ENCODE measurements at regions not wholly inside any gene's neighbourhood (a gene's known extent, or its start where the extent isn't known, plus 50 kb on each side); places are given as distances from the start of the nearest gene placed in this dataset.
"Not testable (repeated sequence)": the region's sequence is repeated elsewhere in the genome, so short reads cannot be mapped to it uniquely, and the experiment has no call there.

DNA sequence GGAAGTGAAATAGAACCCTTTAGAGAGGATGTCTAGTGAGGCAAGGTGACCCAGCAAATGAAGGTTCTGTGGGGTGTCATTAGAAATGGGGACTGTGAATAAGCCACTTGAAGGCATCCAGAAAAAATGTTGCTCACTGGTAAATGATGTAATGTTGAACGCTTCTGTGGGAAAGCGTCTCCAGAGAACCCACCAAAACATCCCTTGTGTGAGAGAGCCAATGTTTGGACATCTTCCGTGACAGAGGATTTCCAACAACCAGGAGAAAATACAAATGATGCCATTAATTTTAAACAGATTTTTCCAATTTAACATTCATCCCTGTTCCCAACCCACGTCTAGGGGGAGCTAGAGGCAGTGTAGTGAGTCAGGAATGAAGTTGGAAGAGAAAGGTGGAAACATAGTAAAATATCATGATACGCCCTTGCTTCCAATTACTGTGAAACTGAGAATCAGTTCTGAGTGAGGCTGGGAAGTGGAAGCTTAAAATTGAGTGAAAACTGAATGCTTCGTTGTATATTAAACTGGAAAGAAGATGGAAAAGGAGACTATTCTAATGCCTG, 584.2 kb downstream of the CD109 start:
- no peak overlapping the region for H3K27ac ChIP-seq
- no peak for DNase-seq (ENCODE audit: low read depth, low spot score)

DNA sequence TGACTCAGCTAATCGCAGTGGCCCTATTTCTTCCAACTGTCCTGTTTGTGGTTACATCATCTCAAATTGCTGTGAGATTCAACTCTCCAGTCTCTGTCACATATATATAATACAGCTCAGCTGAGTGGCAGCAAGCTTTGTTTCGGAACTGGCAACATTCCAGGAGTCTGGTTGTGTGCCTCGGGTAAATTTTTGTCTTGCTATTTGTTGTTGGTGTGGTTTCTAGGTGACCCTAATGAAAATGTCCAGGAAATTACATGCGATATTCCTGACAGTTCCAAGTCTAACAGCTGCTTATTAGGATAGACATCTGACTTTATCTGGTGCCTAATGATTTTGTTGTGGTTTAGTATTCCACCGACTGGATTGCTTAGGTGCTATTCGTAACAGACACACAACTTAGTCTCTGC, 581.8 kb downstream of the CD109 start:
- no peak for DNase-seq (ENCODE audit: low read depth, low spot score)
- no peak overlapping the region for H3K27ac ChIP-seq

DNA sequence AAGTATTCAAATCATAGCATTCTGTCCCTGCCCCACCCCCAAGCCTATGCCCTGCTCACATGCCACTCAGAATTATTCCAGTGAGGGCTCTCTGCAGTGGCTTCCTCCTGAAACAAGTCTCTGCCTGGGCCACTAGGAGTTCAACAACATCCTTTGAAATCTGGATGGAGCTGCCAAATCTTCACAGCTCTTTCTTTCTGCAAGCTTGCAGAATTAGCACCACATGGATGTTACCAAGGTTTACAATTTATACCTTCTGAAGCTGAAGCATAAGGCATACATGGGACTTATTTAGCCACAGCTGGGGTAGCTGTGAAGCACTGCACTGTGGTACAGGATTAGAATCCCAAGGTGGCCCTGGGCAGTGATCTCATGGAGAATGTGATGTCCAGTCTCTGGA, 577.5 kb downstream of the CD109 start:
- H3K27ac ChIP-seq = no peak overlapping the region
- no peak for DNase-seq (ENCODE audit: low read depth, low spot score)

DNA sequence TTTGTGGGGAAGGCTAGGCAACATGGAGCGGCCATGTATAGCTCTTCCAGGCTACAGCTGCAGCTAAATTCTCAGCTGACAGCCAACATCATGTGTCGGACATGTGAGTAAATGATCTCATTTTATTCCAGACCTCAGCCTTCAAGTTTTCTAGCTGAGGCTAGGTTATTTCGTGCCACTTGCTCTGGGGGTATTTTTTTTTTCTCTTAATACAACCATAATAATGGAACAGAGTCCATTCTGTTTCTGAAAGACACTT, 573.5 kb downstream of the CD109 start:
- DNase-seq (ENCODE audit: low read depth, low spot score) = no peak
- H3K27ac ChIP-seq = no peak overlapping the region

DNA sequence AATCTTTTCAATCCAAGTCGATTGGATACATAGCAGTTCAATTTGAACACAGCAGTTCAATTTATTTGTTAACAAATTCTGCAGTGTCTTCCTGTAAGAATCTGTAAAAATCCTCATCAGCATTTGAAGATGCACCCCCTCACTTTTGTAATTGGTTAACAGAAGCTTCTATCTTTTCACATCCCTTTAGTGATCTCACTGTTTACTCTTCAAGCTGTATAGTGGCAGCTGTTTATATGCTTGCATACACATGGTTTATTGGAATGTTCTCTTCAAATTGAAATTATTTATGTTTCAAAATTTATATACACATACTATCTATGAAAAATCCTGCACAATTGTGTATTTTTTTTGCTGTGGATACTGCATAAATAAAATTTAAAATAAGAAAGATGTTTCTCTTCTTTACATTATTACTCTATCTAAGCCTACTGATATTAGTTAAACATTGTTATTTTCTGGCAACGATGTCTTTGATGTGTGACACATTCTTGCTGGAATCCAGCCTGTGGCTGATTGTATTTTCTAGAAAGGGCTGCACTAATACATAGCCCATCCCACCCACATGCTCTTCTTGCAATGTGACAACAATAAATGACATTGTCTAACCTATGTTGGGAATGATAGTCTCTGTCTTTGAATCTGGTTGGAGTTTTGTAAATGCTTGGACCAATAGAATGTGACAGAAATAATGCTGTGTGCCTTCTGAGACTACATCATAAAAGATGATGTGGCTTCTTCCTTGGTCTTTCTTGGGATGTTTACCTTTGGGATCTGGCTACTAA, 573.0 kb downstream of the CD109 start:
- DNase-seq (ENCODE audit: low read depth, low spot score) = no peak
- no peak overlapping the region for H3K27ac ChIP-seq

DNA sequence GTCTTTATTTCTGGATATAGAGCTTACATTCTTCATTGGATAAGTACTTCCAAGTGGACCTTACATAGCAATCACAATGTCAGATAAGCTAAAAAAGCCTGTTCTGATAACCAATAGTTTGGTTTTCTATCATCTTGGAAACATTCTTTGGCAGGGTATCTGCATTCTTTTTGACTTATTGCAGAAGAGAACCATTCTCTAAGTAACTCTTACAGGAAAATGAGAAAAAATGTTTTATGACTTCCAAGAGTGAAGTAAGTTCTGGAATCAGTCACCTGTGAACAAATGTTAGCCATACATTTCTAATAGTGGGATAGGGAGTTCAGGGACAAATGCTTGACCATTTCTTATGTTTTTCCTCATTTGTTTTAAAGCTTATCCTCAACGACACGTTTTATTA, 564.0 kb downstream of the CD109 start:
- no peak for DNase-seq (ENCODE audit: low read depth, low spot score)
- H3K27ac ChIP-seq = no peak overlapping the region

DNA sequence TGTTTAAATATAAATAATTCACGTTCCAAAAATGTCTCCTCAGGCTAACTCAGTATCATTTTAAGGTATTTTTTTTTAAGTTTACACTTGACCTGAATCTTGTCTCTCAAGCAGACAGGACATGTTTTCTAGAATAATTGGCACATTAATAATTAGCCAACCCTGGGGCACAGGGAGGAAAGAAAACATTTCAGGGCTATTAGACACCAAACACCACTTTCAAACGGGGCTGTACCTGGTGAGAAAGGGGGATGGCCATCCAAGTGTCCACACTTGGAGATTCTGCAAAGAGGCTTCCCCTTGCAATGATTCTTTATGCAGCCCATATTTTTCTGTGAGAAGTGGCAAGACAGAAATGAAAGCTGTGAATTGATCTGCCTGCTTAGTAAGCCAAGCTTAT, 560.8 kb downstream of the CD109 start:
- H3K27ac ChIP-seq = no peak overlapping the region
- DNase-seq (ENCODE audit: low read depth, low spot score) = no peak

DNA sequence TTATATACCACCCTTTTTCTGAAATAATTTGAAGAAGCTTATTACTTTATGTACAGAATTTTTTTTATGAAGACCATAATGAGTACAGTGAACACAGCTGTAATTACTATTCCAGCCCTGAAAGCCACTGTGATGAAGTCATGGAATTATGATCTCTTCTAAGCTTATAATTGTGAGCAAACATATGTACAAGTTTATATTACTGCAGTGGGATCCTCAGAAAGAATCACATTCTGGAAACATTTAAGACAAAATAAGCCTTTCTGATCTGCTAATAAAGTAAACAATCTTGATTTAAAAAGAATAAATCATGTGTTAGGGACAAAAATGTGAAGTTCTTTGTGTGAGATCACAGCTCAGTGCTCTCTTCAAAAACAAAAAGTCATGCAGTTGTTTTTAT, 560.4 kb downstream of the CD109 start:
- no peak overlapping the region for H3K27ac ChIP-seq
- DNase-seq (ENCODE audit: low read depth, low spot score) = no peak

DNA sequence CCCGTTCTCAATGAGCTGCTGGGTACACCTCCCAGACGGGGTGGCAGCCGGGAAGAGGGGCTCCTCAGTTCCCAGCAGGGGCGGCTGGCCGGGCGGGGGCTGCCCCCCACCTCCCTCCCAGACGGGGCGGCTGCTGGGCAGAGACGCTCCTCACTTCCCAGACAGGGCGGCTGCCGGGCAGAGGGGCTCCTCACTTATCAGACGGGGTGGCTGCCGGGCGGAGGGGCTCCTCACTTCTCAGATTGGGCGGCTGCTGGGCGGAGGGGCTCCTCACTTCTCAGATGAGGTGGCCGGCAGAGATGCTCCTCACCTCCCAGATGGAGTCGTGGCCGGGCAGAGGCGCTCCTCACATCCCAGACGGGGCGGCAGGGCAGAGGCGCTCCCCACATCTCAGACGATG, 559.0 kb downstream of the CD109 start:
- DNase-seq (ENCODE audit: low read depth, low spot score); H3K27ac ChIP-seq: not testable (repeated sequence)

DNA sequence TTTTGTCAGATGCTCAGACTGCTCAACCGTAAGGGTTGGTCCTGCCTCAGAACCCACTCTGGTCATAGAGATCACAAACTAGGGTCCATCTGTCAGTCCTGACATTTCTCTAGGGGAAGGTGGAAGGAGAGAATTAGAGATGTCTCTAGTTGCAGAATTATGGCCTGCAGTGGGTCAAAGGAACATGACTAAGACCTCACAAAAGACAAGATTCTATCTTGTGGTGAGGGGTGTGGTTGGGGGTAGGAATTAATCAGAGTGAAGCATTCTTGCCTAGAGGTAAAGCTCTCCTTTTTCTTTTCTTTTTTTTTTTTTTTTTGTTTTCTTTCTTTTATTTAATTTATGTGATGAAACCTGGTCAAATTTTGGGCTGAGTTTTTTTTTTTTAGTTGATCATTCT, 558.1 kb downstream of the CD109 start:
- not testable (repeated sequence) for H3K27ac ChIP-seq; DNase-seq (ENCODE audit: low read depth, low spot score)

DNA sequence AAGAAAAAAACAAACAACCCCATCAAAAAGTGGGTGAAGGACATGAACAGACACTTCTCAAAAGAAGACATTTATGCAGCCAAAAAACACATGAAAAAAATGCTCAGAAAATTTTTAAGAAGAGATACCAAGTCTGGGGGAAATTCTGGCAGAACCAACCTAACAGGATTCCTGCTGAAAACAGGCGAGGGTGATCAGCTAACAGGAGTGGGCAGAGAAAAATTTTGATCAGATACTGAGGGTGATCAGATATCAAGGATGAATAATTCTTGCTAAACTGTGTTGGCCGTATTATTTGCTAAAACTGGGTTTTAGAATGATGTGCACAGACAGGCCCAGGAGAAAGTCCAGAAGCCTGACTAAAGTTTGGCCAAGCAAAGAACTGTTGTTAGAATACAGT, 557.3 kb downstream of the CD109 start:
- H3K27ac ChIP-seq = no peak overlapping the region
- DNase-seq (ENCODE audit: low read depth, low spot score) = no peak

DNA sequence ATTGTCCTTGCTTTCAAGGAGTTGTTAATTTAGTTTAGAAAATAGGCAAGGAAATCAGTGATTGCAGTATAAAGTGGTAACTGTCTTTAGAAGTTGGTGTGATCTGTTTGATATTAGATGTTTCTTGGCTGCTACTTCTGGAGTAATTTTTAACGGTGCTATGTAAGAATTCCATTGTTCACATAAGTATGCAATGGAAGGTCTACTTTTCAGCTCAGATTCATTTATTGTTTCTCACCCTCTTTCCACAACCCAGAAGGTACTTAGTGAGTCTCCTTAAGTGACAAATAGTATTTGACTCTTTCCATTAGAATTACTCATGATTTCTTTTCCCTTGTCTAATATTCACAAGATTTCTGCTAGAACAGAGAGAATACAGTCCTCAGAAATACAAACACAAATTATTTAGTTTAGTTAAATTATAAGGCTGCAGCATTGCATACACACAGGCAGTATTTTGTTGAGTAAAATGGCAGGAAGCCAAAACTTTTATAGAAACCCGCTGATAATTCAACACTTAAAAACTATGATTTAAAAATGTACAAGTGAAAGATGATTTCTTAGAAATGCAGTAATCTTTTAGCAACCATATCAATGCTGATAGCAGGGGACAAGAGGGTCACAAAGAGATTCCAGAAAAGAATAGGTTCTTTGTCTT, 554.3 kb downstream of the CD109 start:
- no peak overlapping the region for H3K27ac ChIP-seq
- no peak for DNase-seq (ENCODE audit: low read depth, low spot score)

DNA sequence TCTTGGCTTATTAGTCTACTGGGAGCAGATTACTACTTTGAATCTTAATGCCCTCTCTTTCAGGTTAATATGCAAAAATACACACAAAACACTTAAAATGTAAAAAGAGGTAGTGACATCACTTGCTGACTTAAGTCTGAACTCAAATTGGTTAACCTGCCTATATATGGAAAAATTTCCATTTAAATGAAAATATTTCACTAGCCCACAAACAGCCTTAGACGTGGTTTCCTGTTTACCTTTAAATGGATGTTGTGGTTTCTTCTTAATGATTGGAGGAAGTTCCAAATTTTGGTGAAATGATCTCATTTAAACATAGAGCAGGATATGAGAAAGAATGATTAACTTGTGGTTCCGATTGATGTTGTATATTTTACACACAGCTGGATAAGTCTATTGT, 553.7 kb downstream of the CD109 start:
- DNase-seq (ENCODE audit: low read depth, low spot score) = no peak
- H3K27ac ChIP-seq = no peak overlapping the region

DNA sequence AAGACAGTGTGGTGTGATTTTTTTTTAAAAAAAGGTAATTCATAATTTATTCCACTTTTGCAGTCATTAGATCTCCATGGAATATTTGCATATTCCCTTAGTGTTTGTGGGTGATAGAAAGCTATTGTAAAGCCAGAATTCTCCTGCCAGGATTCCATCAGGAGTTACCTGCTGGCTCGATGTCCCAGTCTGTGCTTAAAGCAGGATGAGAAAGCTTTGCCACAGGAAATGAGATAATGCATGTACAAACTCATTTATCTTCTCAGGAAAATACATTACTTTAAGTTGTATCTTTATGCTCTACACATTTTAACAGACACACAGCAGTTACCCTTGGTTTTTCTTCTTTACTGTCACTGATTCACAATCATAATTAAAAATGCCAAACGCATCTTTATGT, 553.0 kb downstream of the CD109 start:
- H3K27ac ChIP-seq = no peak overlapping the region
- DNase-seq (ENCODE audit: low read depth, low spot score) = no peak

DNA sequence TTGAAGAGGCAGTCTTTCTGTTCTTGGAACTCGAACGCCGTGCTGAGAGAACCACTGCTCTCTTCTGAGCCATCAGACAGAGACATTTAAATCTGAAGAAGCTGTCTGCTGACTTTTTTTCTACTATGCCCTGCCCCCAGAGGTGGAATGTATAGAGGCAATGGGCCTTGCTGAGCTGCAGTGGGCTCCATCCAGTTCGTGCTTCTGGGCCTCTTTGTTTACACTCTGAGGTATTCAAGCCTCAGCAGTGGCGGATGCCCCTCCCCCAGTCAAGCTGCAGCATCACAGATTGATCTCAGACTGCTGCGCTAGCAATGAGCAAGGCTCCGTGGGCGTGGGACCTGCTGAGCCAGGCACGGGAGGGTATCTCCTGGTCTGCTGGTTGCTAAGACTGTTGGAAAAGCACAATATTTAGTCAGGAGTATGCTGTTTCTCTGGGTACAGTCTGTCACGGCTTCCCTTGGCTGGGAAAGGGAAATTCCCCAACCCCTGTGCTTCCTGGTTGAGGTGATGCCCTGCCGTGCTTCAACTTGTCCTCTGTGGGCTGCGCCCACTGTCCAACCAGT, 526.8 kb downstream of the CD109 start:
- H3K27ac ChIP-seq = no peak overlapping the region
- peak; percentile 73 for DNase-seq (ENCODE audit: low read depth, low spot score)

DNA sequence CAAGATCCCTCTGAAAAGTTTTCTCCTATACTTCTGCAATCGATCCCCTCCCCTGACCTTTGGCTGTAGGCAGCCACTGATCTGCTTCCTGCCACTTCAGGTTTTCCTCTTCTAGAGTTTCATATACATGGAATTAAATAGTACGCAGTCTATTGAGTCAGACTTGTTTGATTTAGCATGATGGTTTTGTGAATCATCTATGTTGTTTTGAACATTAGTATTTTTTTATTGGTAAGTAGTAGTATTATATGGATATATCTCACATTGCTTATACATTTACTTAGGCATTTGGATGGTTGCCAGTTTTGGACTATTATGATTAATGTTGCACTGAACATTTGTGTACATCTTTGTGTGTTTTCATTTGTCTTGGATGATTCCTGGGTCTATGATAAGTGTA, 518.0 kb downstream of the CD109 start:
- no peak overlapping the region for H3K27ac ChIP-seq
- DNase-seq (ENCODE audit: low read depth, low spot score) = peak; percentile 16

DNA sequence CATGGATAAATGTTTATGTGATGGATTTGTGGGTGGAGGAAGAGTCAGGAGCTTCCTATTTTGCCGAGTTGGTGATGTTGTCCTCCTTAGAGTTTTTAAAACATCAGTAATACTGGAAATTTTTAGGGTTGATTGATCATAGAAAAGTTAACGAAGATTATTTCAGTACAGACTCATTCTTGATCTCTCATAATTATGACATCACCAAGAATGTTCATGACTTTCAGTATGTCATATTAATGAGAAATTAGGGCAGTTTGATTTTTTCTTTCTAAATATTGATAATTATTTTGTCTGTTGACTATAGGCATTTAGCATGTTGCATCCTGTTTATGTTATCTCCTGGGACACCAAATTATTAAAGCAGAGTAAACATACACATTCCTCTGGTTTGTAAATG, 512.2 kb downstream of the CD109 start:
- no peak for DNase-seq (ENCODE audit: low read depth, low spot score)
- H3K27ac ChIP-seq = no peak overlapping the region

DNA sequence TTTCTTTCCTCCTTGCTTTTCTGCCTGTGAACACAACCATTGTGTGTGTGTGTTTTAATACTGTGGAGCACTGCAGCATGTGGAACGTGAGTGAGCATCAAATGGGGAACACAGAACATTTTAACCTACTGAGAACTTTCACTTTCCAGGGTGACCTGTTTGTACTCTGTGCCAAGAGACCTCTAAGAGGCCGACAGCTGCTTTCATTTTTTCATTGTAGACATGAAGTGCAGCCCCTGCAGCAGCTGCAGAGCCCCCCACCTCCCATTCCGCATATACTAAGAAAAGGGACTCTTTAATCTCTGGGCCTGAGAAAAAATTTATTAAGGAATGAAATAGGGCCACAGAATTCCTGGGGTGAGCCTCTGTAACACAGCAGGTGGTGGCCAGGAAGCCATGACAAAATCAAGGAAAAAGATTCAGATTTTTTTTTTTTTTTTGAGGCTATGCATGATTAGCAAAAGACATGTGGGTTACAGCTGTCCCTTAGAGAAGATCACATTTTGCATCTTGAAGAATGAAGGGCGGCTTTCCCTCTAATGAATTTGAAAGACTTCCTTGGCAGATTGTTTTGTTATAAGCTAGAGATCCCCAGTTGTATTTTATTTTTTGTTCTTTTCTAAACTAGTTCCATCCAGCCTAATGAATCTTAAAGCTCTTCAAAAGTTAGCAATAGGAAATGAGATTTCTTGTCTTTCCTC, 503.4 kb downstream of the CD109 start:
- no peak overlapping the region for H3K27ac ChIP-seq
- DNase-seq (ENCODE audit: low read depth, low spot score) = no peak

DNA sequence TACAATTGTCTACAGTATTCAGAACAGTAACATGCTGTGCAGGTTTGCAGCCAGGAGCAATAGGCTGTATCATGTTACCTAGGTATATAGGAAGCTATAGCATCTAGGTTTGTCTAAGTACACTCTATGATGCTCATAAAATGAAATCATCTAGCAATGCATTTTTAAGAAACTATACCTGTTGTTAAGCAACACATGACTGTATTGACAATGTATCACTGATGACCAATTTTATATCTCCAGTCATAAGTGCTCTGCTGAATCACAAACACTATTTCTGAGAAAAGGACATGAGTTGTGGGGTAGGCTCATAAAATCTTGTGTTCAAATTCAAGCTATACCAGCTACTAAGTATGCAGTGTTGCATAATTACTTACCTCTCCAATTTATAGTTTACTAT, 501.3 kb downstream of the CD109 start:
- peak; percentile 41 for DNase-seq (ENCODE audit: low read depth, low spot score)
- no peak overlapping the region for H3K27ac ChIP-seq

DNA sequence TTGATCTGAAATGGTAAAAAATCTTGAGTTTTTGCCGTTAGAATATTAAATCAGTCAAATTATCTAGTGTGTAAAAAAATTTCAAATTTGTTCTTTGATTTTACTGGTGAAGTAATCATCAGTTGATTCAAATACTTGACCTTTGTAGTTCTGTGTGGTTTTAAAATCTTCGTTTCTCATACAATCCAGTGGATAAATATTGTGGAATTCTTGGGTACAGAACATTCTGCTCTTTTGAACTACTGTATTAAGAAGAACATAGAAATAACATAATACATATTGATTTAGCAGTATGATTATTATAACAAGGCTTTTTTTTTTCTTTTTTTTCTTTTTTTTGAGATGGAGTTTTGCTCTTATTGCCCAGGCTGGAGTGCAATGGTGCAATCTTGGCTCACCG, 491.8 kb downstream of the CD109 start:
- no peak for DNase-seq (ENCODE audit: low read depth, low spot score)

DNA sequence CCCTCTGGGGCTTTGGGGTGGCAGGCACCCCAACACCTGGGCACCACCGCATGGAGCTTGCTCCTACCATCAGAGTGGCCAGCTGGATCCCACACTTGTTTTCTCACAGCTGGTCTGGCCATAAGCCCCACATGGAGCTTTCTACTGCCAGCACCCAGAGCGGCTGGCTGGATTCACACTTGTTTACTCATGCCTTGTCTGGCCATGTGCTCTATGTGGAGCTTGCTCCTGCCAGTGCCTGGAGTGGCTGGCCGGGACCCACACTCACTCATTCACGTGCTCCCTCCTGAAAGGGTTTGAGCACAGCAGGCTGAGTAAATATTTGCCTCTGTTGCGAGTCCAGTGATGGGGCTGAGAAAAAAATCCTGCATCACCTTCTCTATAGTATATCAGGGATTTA, 487.0 kb downstream of the CD109 start:
- no peak for DNase-seq (ENCODE audit: low read depth, low spot score)
- H3K27ac ChIP-seq = no peak overlapping the region

More for the DNA sequence above, 491.8 kb downstream of the CD109 start:
- no peak overlapping the region for H3K27ac ChIP-seq

Measured in epithelial cell of prostate (primary cell).